B cell (primary cell): ENCODE measurements at regions not wholly inside any gene's neighbourhood (a gene's known extent, or its start where the extent isn't known, plus 50 kb on each side); places are given as distances from the start of the nearest gene placed in this dataset.

Experiments
- ATAC-seq: fragments of 200-7000 bp; cut with Tn5 transposase; one replicate; pipeline ENCODE4 v1.10.0; 2021; ENCODE audit warnings: low read depth, mild to moderate bottlenecking, moderate number of reproducible peaks, moderate library complexity
- CTCF ChIA-PET: fragments of 350-600 bp; sonication (Branson Sonifier 250); formaldehyde crosslinking; loops from one replicate; lab custom pipeline; 2021; ENCODE audit warnings: antibody characterized with exemption, inconsistent platforms; lab: Charles Lee
- POLR2A ChIA-PET: fragments of 350-600 bp; sonication (Branson Sonifier 250); formaldehyde crosslinking; loops from one replicate; lab custom pipeline; 2021; ENCODE audit warnings: antibody characterized with exemption; lab: Charles Lee
- DNase-seq: peaks from one replicate; pipeline ENCODE4 v3.0.0; 2013
- H2AFZ ChIP-seq: 2 replicates; pipeline ENCODE4 v1.6.1; 2012; ENCODE audit warnings: mild to moderate bottlenecking, low read depth, low read length; ENCODE audit not compliant: insufficient read depth, poor library complexity, severe bottlenecking
- H3K27ac ChIP-seq, 2 donors: 1 replicate in 1 of 2; 2 replicates in 1 of 2; pipeline ENCODE4 v1.5.1; 2012 to 2013; ENCODE audit warnings: low read length in 2 of 2, mild to moderate bottlenecking in 2 of 2, moderate library complexity in 1 of 2
- H3K27me3 ChIP-seq, 4 experiments: fragments of 200-600 bp in 1 of 4; sonication (generic) in 1 of 4; replicated peaks in 1 of 4; 1 replicate in 2 of 4; 2 replicates in 2 of 4; pipeline versions ENCODE4 v1.6.1 to v1.7.0; 2013 to 2016; ENCODE audit warnings: low read length in 3 of 4, mild to moderate bottlenecking in 2 of 4, mixed read lengths in 1 of 4, moderate library complexity in 1 of 4; ENCODE audit not compliant: insufficient read depth in 4 of 4, control insufficient read depth in 3 of 4; ENCODE audit errors: control extremely low read depth in 1 of 4
- H3K36me3 ChIP-seq, 2 experiments: replicated peaks in 1 of 2; 1 replicate in 1 of 2; 2 replicates in 1 of 2; pipeline versions ENCODE4 v1.6.1 to v1.7.1; 2013; ENCODE audit warnings: low read length in 1 of 2; ENCODE audit not compliant: insufficient read depth in 2 of 2, control insufficient read depth in 1 of 2; ENCODE audit errors: control extremely low read depth in 1 of 2, extremely low read depth in 1 of 2
- H3K4me1 ChIP-seq, 2 donors: fragments of 200-600 bp in 1 of 2; sonication (generic) in 1 of 2; 1 replicate in 1 of 2; 2 replicates in 1 of 2; pipeline versions ENCODE4 v1.5.1 to v1.6.1; 2013 to 2017; ENCODE audit warnings: low read length in 2 of 2; ENCODE audit not compliant: control insufficient read depth in 2 of 2, insufficient read depth in 2 of 2
- H3K4me2 ChIP-seq: replicated peaks from 2 replicates; pipeline ENCODE3; 2012; ENCODE audit warnings: mild to moderate bottlenecking, low read depth, low read length; ENCODE audit not compliant: poor library complexity, severe bottlenecking
- H3K4me3 ChIP-seq, 5 experiments: fragments of 200-600 bp in 1 of 5; sonication (generic) in 1 of 5; 1 replicate in 3 of 5; 2 replicates in 2 of 5; pipeline versions ENCODE4 v1.5.1 to v1.7.0; 2011 to 2016; ENCODE audit warnings: low read length in 4 of 5, mild to moderate bottlenecking in 4 of 5, low read depth in 2 of 5, control low read depth in 1 of 5, moderate library complexity in 1 of 5; ENCODE audit not compliant: insufficient read depth in 1 of 5; ENCODE audit errors: control extremely low read depth in 1 of 5, extremely low read depth in 1 of 5
- H3K79me2 ChIP-seq: fragments of 200-600 bp; sonication (generic); one replicate; pipeline ENCODE4 v1.6.0; 2016; ENCODE audit warnings: low read length; ENCODE audit not compliant: control insufficient read depth, insufficient read depth
- H3K9ac ChIP-seq: fragments of 200-600 bp; sonication (generic); 2 replicates; pipeline ENCODE4 v1.6.1; 2017; ENCODE audit warnings: mild to moderate bottlenecking, low read length, moderate library complexity
- H3K9me3 ChIP-seq, 3 donors: one replicate each; pipeline versions ENCODE4 v1.6.1 to v1.7.1; 2013; ENCODE audit warnings: low read length in 2 of 3; ENCODE audit not compliant: control insufficient read depth in 2 of 3, insufficient read depth in 1 of 3; ENCODE audit errors: control extremely low read depth in 1 of 3
- H4K20me1 ChIP-seq: 2 replicates; pipeline ENCODE4 v1.6.0; 2012; ENCODE audit warnings: mild to moderate bottlenecking, low read length; ENCODE audit not compliant: insufficient read depth, control insufficient read depth, poor library complexity, severe bottlenecking
- H3K27ac Mint-ChIP-seq: one replicate; pipeline ENCODE4 v1.8.0; 2021; ENCODE audit warnings: mixed read lengths
- H3K27me3 Mint-ChIP-seq: one replicate; pipeline ENCODE4 v1.8.0; 2021; ENCODE audit warnings: mixed read lengths
- H3K4me1 Mint-ChIP-seq: one replicate; pipeline ENCODE4 v1.8.0; 2021; ENCODE audit warnings: mixed read lengths
- H3K4me3 Mint-ChIP-seq: one replicate; pipeline ENCODE4 v1.8.0; 2021; ENCODE audit warnings: mixed read lengths
- H3K9me3 Mint-ChIP-seq: one replicate; pipeline ENCODE4 v1.8.0; 2022; ENCODE audit warnings: mixed read lengths; ENCODE audit not compliant: insufficient read depth
- EZH2 ChIP-seq: IDR thresholded peaks from 2 replicates; pipeline ENCODE4 v1.6.1; 2012; ENCODE audit warnings: borderline replicate concordance, low read depth, mild to moderate bottlenecking, moderate library complexity, low read length; ENCODE audit not compliant: insufficient read depth, poor library complexity, severe bottlenecking
- WGBS: methylation state at CpG from one replicate; pipeline ENCODE4 v1.1.5; 2013; ENCODE audit warnings: missing lambda C conversion rate; ENCODE audit not compliant: insufficient coverage; 5-methylcytosine and 5-hydroxymethylcytosine counted together
- intact Hi-C: fragments of 100-400 bp; cut with micrococcal nuclease; formaldehyde crosslinking; loops from one replicate; pipeline ENCODE4 v1.10.0; 2022
- TF ChIP-seq, protein P1 (sequence below): fragments of 200-600 bp; IDR thresholded peaks from one replicate; pipeline ENCODE4 v1.8.0; 2022; ENCODE audit warnings: antibody characterized with exemption, mild to moderate bottlenecking

DNA sequence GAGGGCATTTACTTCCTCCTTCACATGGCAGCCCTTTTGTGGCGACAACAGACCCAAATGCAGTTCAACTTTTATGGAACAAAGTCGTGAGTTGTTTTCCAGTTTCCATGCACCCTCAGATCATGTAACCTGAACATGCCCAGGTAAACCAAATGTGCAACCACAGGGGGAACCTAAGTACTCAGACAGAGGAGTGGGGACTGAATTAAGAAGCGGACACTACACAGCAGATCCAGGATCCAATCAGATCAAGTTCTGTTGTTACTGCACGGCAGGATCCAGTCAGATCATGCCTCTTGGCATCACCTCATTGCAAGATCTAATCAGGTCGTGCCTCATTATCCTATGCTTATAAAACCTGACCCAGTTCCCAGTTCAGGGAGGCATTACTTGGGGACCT is 115.7 kb downstream of the MATN1 start:
- Histone ChIP-seq H3K4me1 (no peaks in the 10 kb centered on the region), H3K9me3 (no peaks in the 10 kb centered on the region), H3K4me3 (no peak overlapping the region), H3K4me2 (no peak overlapping the region), H3K36me3 (no peaks in the 10 kb centered on the region), H3K9ac (no peak overlapping the region), H4K20me1 (no peaks in the 10 kb centered on the region), H3K27ac (no peak overlapping the region), H2AFZ (no peak overlapping the region), H3K79me2 (no peaks in the 10 kb centered on the region), H3K27me3 (peaks cover 0 to 11% (median 0%) of the 10 kb centered on the region in 4 experiments)
- ChIA-PET CTCF (no interaction called here), POLR2A (no interaction called here)
- no peak for DNase-seq
- intact Hi-C loops, result no loop called here
- no peak overlapping the region for H3K4me3 Mint-ChIP-seq
- WGBS, result 74% methylated on average over 5 of the region's 5 CpGs
- H3K27me3 Mint-ChIP-seq, result peaks cover 40% of the 10 kb centered on the region
- no peaks in the 10 kb centered on the region for H3K4me1 Mint-ChIP-seq
- no peaks in the 10 kb centered on the region for H3K9me3 Mint-ChIP-seq
- TF ChIP-seq EZH2, result no peak
- TF ChIP-seq, protein P1, sequence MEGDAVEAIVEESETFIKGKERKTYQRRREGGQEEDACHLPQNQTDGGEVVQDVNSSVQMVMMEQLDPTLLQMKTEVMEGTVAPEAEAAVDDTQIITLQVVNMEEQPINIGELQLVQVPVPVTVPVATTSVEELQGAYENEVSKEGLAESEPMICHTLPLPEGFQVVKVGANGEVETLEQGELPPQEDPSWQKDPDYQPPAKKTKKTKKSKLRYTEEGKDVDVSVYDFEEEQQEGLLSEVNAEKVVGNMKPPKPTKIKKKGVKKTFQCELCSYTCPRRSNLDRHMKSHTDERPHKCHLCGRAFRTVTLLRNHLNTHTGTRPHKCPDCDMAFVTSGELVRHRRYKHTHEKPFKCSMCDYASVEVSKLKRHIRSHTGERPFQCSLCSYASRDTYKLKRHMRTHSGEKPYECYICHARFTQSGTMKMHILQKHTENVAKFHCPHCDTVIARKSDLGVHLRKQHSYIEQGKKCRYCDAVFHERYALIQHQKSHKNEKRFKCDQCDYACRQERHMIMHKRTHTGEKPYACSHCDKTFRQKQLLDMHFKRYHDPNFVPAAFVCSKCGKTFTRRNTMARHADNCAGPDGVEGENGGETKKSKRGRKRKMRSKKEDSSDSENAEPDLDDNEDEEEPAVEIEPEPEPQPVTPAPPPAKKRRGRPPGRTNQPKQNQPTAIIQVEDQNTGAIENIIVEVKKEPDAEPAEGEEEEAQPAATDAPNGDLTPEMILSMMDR, result no peak
- H3K27ac Mint-ChIP-seq, result no peak overlapping the region
- no peak for ATAC-seq

DNA sequence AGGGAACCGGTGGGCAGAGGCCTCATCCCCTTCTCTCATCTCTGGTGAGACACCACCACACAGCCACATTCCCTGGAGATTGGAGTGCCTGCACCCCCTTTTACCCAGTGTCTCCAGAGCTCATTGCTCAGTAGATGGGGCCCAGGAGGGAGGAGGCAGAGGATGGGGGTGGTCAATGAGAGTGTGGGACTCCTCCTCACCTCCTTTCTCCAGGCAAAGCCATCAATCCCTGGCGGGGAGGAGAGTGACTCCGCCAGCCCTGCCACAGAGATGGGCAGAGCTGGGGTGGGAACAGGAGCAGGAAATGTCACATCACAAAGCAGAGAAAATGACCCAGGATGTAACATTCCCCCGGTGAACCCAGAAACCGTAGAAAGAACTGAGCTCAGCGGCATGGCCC is 117.2 kb downstream of the MATN1 start:
- CTCF ChIA-PET, result no interaction called here
- ATAC-seq (no peak), DNase-seq (no peak)
- H3K4me2 ChIP-seq, result no peak overlapping the region
- no peak overlapping the region for H3K27ac Mint-ChIP-seq
- 48% methylated on average over 4 of the region's 6 CpGs for WGBS
- H3K4me1 ChIP-seq, result no peaks in the 10 kb centered on the region
- H3K27me3 Mint-ChIP-seq, result peaks cover 49% of the 10 kb centered on the region
- no peaks in the 10 kb centered on the region for H4K20me1 ChIP-seq
- H3K9ac ChIP-seq, result no peak overlapping the region
- TF ChIP-seq EZH2, result no peak
- TF ChIP-seq, protein P1, result no peak
- H3K4me3 Mint-ChIP-seq, result no peak overlapping the region
- H2AFZ ChIP-seq, result no peak overlapping the region
- POLR2A ChIA-PET, result no interaction called here
- no peaks in the 10 kb centered on the region for H3K36me3 ChIP-seq
- intact Hi-C loops, result no loop called here
- H3K9me3 Mint-ChIP-seq, result no peaks in the 10 kb centered on the region
- H3K9me3 ChIP-seq, result no peaks in the 10 kb centered on the region
- H3K79me2 ChIP-seq, result no peaks in the 10 kb centered on the region
- H3K4me3 ChIP-seq, result no peak overlapping the region
- peaks cover 0 to 7% (median 0%) of the 10 kb centered on the region in 4 experiments for H3K27me3 ChIP-seq
- H3K4me1 Mint-ChIP-seq, result no peaks in the 10 kb centered on the region
- no peak overlapping the region for H3K27ac ChIP-seq
